Ovary (tissue), 3 donors: ENCODE measurements at regions not wholly inside any gene's neighbourhood (a gene's known extent, or its start where the extent isn't known, plus 50 kb on each side); places are given as distances from the start of the nearest gene placed in this dataset.

ENCODE experiments used
- CTCF ChIP-seq, 3 donors: fragments of 450-650 bp in 2 of 3; fragments of 200-600 bp in 1 of 3; IDR thresholded peaks; one replicate each; pipeline versions ENCODE4 v1.5.1 to v1.8.0; 2016 to 2022; ENCODE audit warnings: antibody characterized with exemption in 3 of 3, mild to moderate bottlenecking in 1 of 3
- EP300 ChIP-seq: sonication (generic); formaldehyde crosslinking; IDR thresholded peaks from one replicate; pipeline ENCODE4 v1.6.1; 2017; ENCODE audit warnings: antibody characterized with exemption
- donor health status: DM: no; HTN: no; CAD: no.

GRCh38 chr16:85205747-85206471, 93.6 kb upstream of the CIBAR2 start:
- TF ChIP-seq CTCF (IDR thresholded peaks at IDR 0.05) = no peak
- TF ChIP-seq EP300 = no peak
